ENCODE measurements at regions not wholly inside any gene's neighbourhood (a gene's known extent, or its start where the extent isn't known, plus 50 kb on each side); places are given as distances from the start of the nearest gene placed in this dataset.

GRCh38 chr6:43930440-43931154 lies 160.6 kb downstream of the VEGFA start (continued):
- TF ChIP-seq RFX7 (CRISPR knock-in tag; IDR thresholded peaks at IDR 0.05), result no peak
- TF ChIP-seq CTCFL (IDR thresholded peaks at IDR 0.05; ENCODE audit: borderline replicate concordance, insufficient read depth, low read depth, low read length, poor library complexity, severe bottlenecking), result no peak
- no peak for TF ChIP-seq ZNF79 (CRISPR knock-in tag; IDR thresholded peaks at IDR 0.05; ENCODE audit: low read depth)
- TF ChIP-seq ZNF696 (CRISPR knock-in tag; conservative IDR thresholded peaks at IDR 0.05), result no peak
- no peak for TF ChIP-seq ZNF584 (CRISPR knock-in tag; IDR thresholded peaks at IDR 0.05; ENCODE audit: low read depth)
- no peak for TF ChIP-seq ZNF324 (CRISPR knock-in tag; IDR thresholded peaks at IDR 0.05)
- TF ChIP-seq NR2C1 (IDR thresholded peaks at IDR 0.05), result no peak
- TF ChIP-seq NR2C1 (tag; IDR thresholded peaks at IDR 0.05), result 0 out of 2 replicates have a peak, but pooled peaks have one; percentile 12
- no peak for TF ChIP-seq ZNF507 (tag; conservative IDR thresholded peaks at IDR 0.05)
- no peak for TF ChIP-seq SMARCB1 (IDR thresholded peaks at IDR 0.05; ENCODE audit: insufficient read length, low read depth)
- peak; percentile 60; the same call in 1 of the 2 replicates for TF ChIP-seq HLTF (IDR thresholded peaks at IDR 0.05)
- no peak for TF ChIP-seq NFIX (CRISPR knock-in tag; IDR thresholded peaks at IDR 0.05; ENCODE audit: low read depth)
- no peak for TF ChIP-seq TEAD1 (CRISPR knock-in tag; IDR thresholded peaks at IDR 0.05)
- TF ChIP-seq TCF15 (CRISPR knock-in tag; IDR thresholded peaks at IDR 0.05), result 0 out of 2 replicates have a peak, but pooled peaks have one; percentile 61
- no peak for TF ChIP-seq ATF1 (CRISPR knock-in tag; IDR thresholded peaks at IDR 0.05)
- TF ChIP-seq ATF1 (tag; IDR thresholded peaks at IDR 0.05), result 0 out of 2 replicates have a peak, but pooled peaks have one; percentile 10
- peak; percentile 66; the same call in 1 of the 2 replicates for TF ChIP-seq ZNF589 (CRISPR knock-in tag; IDR thresholded peaks at IDR 0.05; ENCODE audit: low read depth)
- no peak for TF ChIP-seq ZNF766 (CRISPR knock-in tag; conservative IDR thresholded peaks at IDR 0.05)
- TF ChIP-seq ZNF224 (CRISPR knock-in tag; IDR thresholded peaks at IDR 0.05), result no peak
- TF ChIP-seq CC2D1A (IDR thresholded peaks at IDR 0.05), result no peak
- no peak for TF ChIP-seq HDAC1 (IDR thresholded peaks at IDR 0.05)

All from K562 (cell line).